Aorta (tissue), 5 donors: ENCODE measurements at regions not wholly inside any gene's neighbourhood (a gene's known extent, or its start where the extent isn't known, plus 50 kb on each side); places are given as distances from the start of the nearest gene placed in this dataset.

ENCODE experiments used
- ATAC-seq: fragments of 200-7000 bp; cut with Tn5 transposase; one replicate; pipeline ENCODE4 v1.9.1; 2022; ENCODE audit warnings: moderate library complexity; ENCODE audit not compliant: low FRiP score
- DNase-seq, 2 donors: peaks; one replicate each; pipeline ENCODE4 v3.0.0-alpha.2; 2020
- H3K27ac ChIP-seq, 2 donors: one replicate each; pipeline ENCODE4 v1.5.1; 2013; ENCODE audit warnings: low read length in 2 of 2, mild to moderate bottlenecking in 2 of 2, moderate library complexity in 2 of 2, control low read depth in 1 of 2, inconsistent platforms in 1 of 2, low read depth in 1 of 2
- H3K27me3 ChIP-seq, 2 donors: one replicate each; pipeline ENCODE4 v1.6.1; 2013; ENCODE audit warnings: control low read depth in 1 of 2, low read length in 1 of 2, mild to moderate bottlenecking in 1 of 2, moderate library complexity in 1 of 2; ENCODE audit not compliant: insufficient read depth in 2 of 2, control insufficient read depth in 1 of 2
- H3K36me3 ChIP-seq, 2 donors: one replicate each; pipeline ENCODE4 v1.6.1; 2013; ENCODE audit warnings: control low read depth in 1 of 2, low read length in 1 of 2, mild to moderate bottlenecking in 1 of 2; ENCODE audit not compliant: insufficient read depth in 2 of 2, control insufficient read depth in 1 of 2
- H3K4me1 ChIP-seq, 2 donors: one replicate each; pipeline ENCODE4 v1.6.1; 2013; ENCODE audit warnings: low read length in 2 of 2, control low read depth in 1 of 2, mild to moderate bottlenecking in 1 of 2, moderate library complexity in 1 of 2; ENCODE audit not compliant: insufficient read depth in 2 of 2, control insufficient read depth in 1 of 2
- H3K4me3 ChIP-seq, 2 donors: one replicate each; pipeline ENCODE4 v1.5.1; 2013; ENCODE audit warnings: low read length in 2 of 2, control low read depth in 1 of 2, mild to moderate bottlenecking in 1 of 2
- H3K9me3 ChIP-seq: one replicate; pipeline ENCODE4 v1.6.1; 2013; ENCODE audit warnings: mild to moderate bottlenecking, low read length; ENCODE audit not compliant: control insufficient read depth
- WGBS, 2 donors: extraction: QIAGEN DNeasy Blood & Tissue Kit; methylation state at CpG; one replicate each; pipeline ENCODE4 v1.1.7; 2013; 5-methylcytosine and 5-hydroxymethylcytosine counted together
- intact Hi-C, 2 donors: fragments of 100-400 bp; cut with DNase I; formaldehyde crosslinking; loops; one replicate each; pipeline versions ENCODE4 v1.14.2 to v1.15.0; 2022
- donor health status: healthy with polysubstance abuse.
- donor health status: Bipolar disorder and iron deficiency.
- donor health status: DM: no; HTN: no; CAD: no.
- donor health status: DM: no; HTN: no; CAD: no.
- donor health status: DM: yes; HTN: yes; CAD: no.

- 15 to 17% methylated on average over 25 of the region's 25 CpGs for WGBS, 2 donors
- peak; percentile 44 to 79 for DNase-seq
- H3K27me3 ChIP-seq = no peaks in the 10 kb centered on the region
Measured at GRCh38 chr16:5615868-5616642, 518.5 kb upstream of the EEF2KMT start.

GRCh38 chr16:5607169-5607568, 509.6 kb upstream of the EEF2KMT start:
- no peaks in the 10 kb centered on the region for H3K9me3 ChIP-seq
- DNase-seq (no peak), ATAC-seq (no peak)
- 37 to 51% methylated on average over 12 of the region's 12 CpGs for WGBS, 2 donors
- no peak overlapping the region for H3K27ac ChIP-seq
- intact Hi-C loops = no loop called here
- H3K4me1 ChIP-seq = no peaks in the 10 kb centered on the region
- H3K36me3 ChIP-seq = no peaks in the 10 kb centered on the region
- no peak overlapping the region for H3K4me3 ChIP-seq
- H3K27me3 ChIP-seq = no peaks in the 10 kb centered on the region

More at GRCh38 chr16:5615868-5616642, 518.5 kb upstream of the EEF2KMT start:
- no peaks in the 10 kb centered on the region for H3K36me3 ChIP-seq
- no peak for ATAC-seq
- no peak overlapping the region for H3K4me3 ChIP-seq
- H3K4me1 ChIP-seq = no peaks in the 10 kb centered on the region
- intact Hi-C loops = loop anchor here (5.0 to 10.0 kb wide), 2 partner anchors 381 to 384 kb away; no protein-coding TSS in a partner anchor
- no peak overlapping the region for H3K27ac ChIP-seq
- no peaks in the 10 kb centered on the region for H3K9me3 ChIP-seq

DNA sequence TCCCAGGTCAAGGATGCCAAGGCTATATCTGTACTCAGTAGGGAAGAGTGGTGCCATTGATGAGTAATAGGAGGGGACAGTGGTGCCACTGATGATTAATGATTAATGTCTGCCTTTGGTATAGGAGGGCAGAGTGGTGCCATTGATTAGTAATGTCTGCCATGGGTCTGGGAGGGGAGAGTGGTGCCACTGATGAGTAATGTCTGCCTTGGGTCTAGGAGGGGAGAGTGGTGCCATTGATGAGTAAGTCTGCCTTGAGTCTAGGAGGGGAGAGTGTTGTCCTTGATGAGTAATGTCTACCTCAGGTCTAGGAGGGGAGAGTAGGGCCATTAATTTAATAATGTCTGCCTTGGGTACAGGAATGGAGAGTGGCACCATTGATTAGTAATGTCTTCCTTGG, 507.8 kb upstream of the EEF2KMT start:
- H3K9me3 ChIP-seq = no peaks in the 10 kb centered on the region
- no peaks in the 10 kb centered on the region for H3K4me1 ChIP-seq
- no peaks in the 10 kb centered on the region for H3K36me3 ChIP-seq
- ATAC-seq (no peak), DNase-seq (no peak)
- intact Hi-C loops = no loop called here
- no peaks in the 10 kb centered on the region for H3K27me3 ChIP-seq
- H3K27ac ChIP-seq = no peak overlapping the region
- no peak overlapping the region for H3K4me3 ChIP-seq

GRCh38 chr16:5604770-5605169, 507.2 kb upstream of the EEF2KMT start:
- ATAC-seq = no peak
- Histone ChIP-seq H3K9me3 (no peaks in the 10 kb centered on the region), H3K27me3 (no peaks in the 10 kb centered on the region), H3K36me3 (no peaks in the 10 kb centered on the region), H3K27ac (no peak overlapping the region), H3K4me1 (no peaks in the 10 kb centered on the region), H3K4me3 (no peak overlapping the region)
- intact Hi-C loops = no loop called here
- DNase-seq = no peak
- 50 to 52% methylated on average over 8 of the region's 8 CpGs for WGBS, 2 donors

DNA sequence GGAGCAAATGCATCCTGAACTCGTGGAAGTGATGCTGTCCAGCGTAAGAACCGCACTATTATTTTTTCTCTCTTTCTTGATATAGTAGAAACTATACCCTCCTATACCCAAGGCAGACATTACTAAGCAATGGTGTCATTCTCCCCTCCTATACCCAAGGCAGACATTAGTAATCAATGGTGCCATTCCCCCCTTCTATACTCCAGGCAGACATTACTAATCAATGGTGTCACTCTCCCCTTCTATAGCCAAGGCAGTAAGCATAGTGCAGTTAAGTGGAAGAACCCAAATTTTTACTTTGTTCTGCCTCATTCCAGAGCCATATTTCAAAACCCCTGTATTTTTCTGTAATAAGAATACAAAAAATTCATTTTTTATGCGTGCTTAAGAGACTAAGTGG, 506.2 kb upstream of the EEF2KMT start:
- Histone ChIP-seq H3K4me3 (no peak overlapping the region), H3K9me3 (peaks cover 1% of the 10 kb centered on the region), H3K4me1 (no peaks in the 10 kb centered on the region), H3K27me3 (no peaks in the 10 kb centered on the region), H3K27ac (no peak overlapping the region), H3K36me3 (no peaks in the 10 kb centered on the region)
- 83 to 86% methylated on average over 4 of the region's 4 CpGs for WGBS, 2 donors
- DNase-seq (no peak), ATAC-seq (no peak)
- intact Hi-C loops = no loop called here

- 24 to 33% methylated on average over 1 of the region's 1 CpG for WGBS, 2 donors
- intact Hi-C loops = no loop called here
- H3K9me3 ChIP-seq = peaks cover 1% of the 10 kb centered on the region
- H3K4me1 ChIP-seq = no peaks in the 10 kb centered on the region
- no peak overlapping the region for H3K27ac ChIP-seq
- no peaks in the 10 kb centered on the region for H3K27me3 ChIP-seq
- H3K4me3 ChIP-seq = no peak overlapping the region
- no peaks in the 10 kb centered on the region for H3K36me3 ChIP-seq
- DNase-seq (no peak), ATAC-seq (no peak)
Measured at GRCh38 chr16:5601957-5602356, 504.4 kb upstream of the EEF2KMT start.

GRCh38 chr16:5598793-5599192, 501.2 kb upstream of the EEF2KMT start:
- intact Hi-C loops = no loop called here
- no peaks in the 10 kb centered on the region for H3K36me3 ChIP-seq
- H3K27me3 ChIP-seq = no peaks in the 10 kb centered on the region
- H3K27ac ChIP-seq = no peak overlapping the region
- DNase-seq (no peak), ATAC-seq (no peak)
- no peak overlapping the region for H3K4me3 ChIP-seq
- H3K9me3 ChIP-seq = peaks cover 4% of the 10 kb centered on the region
- no peaks in the 10 kb centered on the region for H3K4me1 ChIP-seq
- WGBS, 2 donors = 59 to 65% methylated on average over 7 of the region's 7 CpGs

DNA sequence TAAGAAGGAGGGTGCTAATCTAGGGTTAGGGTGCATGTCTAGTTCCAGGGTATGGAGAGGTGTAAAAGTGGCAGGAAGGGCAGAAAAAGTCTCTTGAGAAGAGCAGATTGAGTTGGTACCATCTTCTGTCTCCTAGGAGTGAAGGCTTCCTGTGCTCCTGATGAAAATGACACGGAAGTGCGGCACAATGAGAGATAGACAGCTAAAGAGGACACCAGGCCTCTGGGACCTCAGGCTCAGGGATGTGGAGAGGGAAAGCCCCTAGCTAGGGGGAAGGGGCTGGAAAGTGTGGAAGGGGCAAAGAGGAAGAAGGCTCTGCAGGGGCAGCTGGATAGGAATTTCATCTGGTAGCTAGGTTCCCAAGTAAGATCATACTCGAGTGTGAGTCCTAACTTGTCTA, 498.3 kb upstream of the EEF2KMT start:
- Histone ChIP-seq H3K27me3 (no peaks in the 10 kb centered on the region), H3K4me1 (no peaks in the 10 kb centered on the region), H3K4me3 (no peak overlapping the region), H3K27ac (no peak overlapping the region), H3K9me3 (peaks cover 5% of the 10 kb centered on the region), H3K36me3 (no peaks in the 10 kb centered on the region)
- 90 to 96% methylated on average over 3 of the region's 3 CpGs for WGBS, 2 donors
- intact Hi-C loops = no loop called here
- DNase-seq (peak in 1 of 2 donors; percentile 2), ATAC-seq (no peak)

- Histone ChIP-seq H3K4me3 (no peak overlapping the region), H3K27ac (no peak overlapping the region), H3K9me3 (peaks cover 3% of the 10 kb centered on the region), H3K27me3 (no peaks in the 10 kb centered on the region), H3K36me3 (no peaks in the 10 kb centered on the region), H3K4me1 (no peaks in the 10 kb centered on the region)
- DNase-seq = peak in 1 of 2 donors; percentile 34
- intact Hi-C loops = no loop called here
- ATAC-seq = no peak
- 63 to 67% methylated on average over 8 of the region's 8 CpGs for WGBS, 2 donors
Measured at GRCh38 chr16:5590416-5590815, 492.8 kb upstream of the EEF2KMT start.
